H54 (cell line): ENCODE measurements at regions not wholly inside any gene's neighbourhood (a gene's known extent, or its start where the extent isn't known, plus 50 kb on each side); places are given as distances from the start of the nearest gene placed in this dataset.

ENCODE experiments used
- DNase-seq: peaks from one replicate; pipeline ENCODE4 v3.0.0; 2011; ENCODE audit warnings: low spot score, mixed read lengths; ENCODE audit not compliant: insufficient read length
- FAIRE-seq: peaks from 3 replicates; lab custom pipeline; 2011; peaks lifted over from hg19 to GRCh38; lab: Jason Lieb, UNC
- POLR2A ChIP-seq: IDR thresholded peaks from 2 replicates; pipeline ENCODE4 v1.6.1; 2011; ENCODE audit warnings: low read depth, mild to moderate bottlenecking, low read length

GRCh38 chr6:12221856-12222255 lies 68.3 kb upstream of the EDN1 start:
- DNase-seq: no peak
- no peak for FAIRE-seq
- no peak for TF ChIP-seq POLR2A

- TF ChIP-seq POLR2A: no peak
- FAIRE-seq (no peak), DNase-seq (no peak)
Measured at GRCh38 chr6:12222405-12223366, 67.5 kb upstream of the EDN1 start.

- no peak for TF ChIP-seq POLR2A
- DNase-seq: no peak
- FAIRE-seq: no peak
Measured at GRCh38 chr6:12223383-12223782, 66.8 kb upstream of the EDN1 start.

- no peak for TF ChIP-seq POLR2A
- DNase-seq: no peak
- FAIRE-seq: no peak
Measured at GRCh38 chr6:12224251-12224650, 65.9 kb upstream of the EDN1 start.

DNA sequence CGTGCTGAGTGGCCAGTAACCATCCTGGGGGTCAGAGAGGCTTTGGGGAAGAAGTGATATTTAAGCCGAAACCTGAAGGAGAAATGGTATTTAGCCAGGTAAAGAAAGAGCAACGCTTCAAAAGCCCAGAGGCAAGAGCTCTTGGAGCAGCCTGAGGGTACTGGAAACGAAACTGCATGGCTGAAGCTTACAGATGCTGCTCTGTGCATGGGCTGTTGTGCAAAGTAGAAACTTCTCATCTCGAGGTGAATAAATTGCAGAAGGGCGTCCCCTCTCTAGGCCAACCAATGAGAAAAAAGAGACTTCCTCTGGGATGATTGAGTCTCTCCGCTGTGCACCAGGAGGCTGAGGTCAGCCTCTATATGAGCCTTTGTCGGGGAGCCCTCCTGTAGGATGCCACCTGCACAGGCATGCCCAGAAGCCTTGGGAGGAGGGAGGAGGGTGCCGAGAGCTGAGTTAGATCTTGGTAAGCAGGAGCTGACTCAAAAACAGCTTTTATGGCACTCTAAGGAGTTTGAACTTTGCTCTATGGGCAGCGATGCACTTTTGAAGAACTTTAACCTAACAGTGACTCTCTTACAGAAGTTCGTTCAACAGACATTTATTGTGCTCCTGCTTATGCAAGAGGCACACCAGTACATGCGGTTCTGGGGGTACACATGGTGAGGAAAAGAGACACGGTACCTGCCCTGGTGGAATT lies 61.6 kb upstream of the EDN1 start:
- DNase-seq (no peak), FAIRE-seq (no peak)
- TF ChIP-seq POLR2A: no peak

DNA sequence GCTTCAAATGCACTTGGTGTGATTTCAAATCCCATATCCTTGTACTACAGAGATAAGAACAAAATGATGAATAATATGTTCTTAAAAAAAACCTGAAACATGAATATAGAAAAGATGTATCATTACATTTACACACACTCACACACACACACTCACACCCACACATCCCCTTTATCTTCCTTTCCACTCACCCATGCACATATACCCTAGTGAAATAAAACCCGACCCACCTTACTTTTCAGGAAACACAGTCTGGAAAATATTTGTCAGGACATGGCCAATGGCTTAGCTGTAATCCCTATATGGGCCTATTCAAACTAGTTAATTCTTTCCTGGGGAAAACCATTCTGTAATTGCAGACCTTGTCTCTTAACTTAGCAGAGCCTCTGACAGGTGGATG lies 60.8 kb upstream of the EDN1 start:
- TF ChIP-seq POLR2A: no peak
- DNase-seq (no peak), FAIRE-seq (no peak)

GRCh38 chr6:12230523-12230922 lies 59.6 kb upstream of the EDN1 start:
- DNase-seq: no peak
- no peak for FAIRE-seq
- TF ChIP-seq POLR2A: no peak

- TF ChIP-seq POLR2A: no peak
- FAIRE-seq: peak; percentile 81
- DNase-seq: peak; percentile 10
Measured at GRCh38 chr6:12232339-12232738, 57.8 kb upstream of the EDN1 start.

- FAIRE-seq: no peak
- TF ChIP-seq POLR2A: no peak
Measured at GRCh38 chr6:12232821-12233220, 57.3 kb upstream of the EDN1 start.

DNA sequence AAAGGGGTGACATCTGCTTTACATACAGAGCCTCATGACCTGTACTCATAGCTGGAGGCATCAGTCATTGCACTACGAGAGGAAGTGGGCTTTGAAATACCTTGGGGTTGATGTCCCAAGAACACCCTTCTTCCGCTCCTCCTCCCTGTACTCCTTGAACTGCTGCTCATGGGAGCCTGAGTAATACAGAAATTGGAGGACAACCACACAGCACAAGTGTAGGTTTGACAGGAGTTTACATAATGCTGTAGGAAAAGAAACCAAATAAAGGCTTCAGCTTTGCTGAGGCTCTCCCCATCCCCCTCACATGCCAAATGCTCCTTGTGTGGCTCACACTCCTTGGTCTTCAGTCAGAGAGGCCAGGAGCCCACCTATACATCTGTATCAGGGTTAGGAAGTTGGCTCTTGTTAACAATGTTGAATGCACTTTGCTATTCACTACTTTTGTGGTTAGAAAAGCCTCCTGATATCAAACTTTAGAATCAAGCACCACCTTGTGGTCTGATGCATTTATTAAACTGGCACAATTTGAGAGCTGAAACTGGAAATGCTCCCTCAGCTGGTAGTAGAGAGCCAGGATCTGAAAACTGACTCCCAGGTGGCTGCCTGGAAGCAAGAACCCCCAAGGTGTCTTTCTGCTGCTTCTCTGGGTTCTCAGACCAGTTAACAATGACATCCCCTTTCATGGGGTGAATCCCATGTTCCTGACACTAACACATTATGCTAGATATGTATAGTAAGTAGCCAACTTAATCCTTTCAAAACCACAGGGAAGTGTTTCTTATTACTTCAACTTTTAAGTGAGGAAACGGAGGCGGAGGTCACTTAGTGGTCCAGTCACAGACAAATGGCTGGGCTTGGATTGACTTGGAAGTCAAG lies 56.2 kb upstream of the EDN1 start:
- DNase-seq (peak; percentile 28), FAIRE-seq (peak; percentile 96)
- TF ChIP-seq POLR2A: no peak

More at GRCh38 chr6:12232821-12233220, 57.3 kb upstream of the EDN1 start:
- DNase-seq: no peak

GRCh38 chr6:12235341-12235740 lies 54.8 kb upstream of the EDN1 start:
- no peak for FAIRE-seq
- TF ChIP-seq POLR2A: no peak
- no peak for DNase-seq

DNA sequence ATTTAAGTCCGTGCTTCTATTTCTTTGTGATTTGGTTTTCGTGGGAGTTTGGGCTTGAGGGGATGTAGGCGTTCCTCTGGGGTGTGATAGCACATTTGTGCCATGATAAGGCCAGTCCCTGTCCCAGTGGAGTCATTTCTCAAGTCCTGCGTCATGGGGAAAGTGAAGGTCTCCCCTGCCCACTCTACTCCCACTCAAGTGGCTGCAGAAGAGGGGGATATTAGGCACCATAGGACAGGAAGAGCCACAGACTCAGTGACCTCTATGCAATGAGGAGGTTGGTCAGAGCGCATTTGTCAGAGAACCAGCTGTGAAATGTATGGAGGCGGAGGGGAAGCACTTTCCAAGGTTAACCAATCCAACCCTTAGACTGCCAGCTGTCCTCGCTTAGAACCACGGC lies 51.9 kb upstream of the EDN1 start:
- no peak for FAIRE-seq
- no peak for DNase-seq
- TF ChIP-seq POLR2A: no peak
